GM12892 (cell line): ENCODE measurements at regions not wholly inside any gene's neighbourhood (a gene's known extent, or its start where the extent isn't known, plus 50 kb on each side); places are given as distances from the start of the nearest gene placed in this dataset.

Source experiments
- POLR2A ChIP-seq: IDR thresholded peaks from 2 replicates; pipeline ENCODE4 v1.6.1; 2011; ENCODE audit warnings: low read depth, low read length, control low read depth
- POLR2AphosphoS5 ChIP-seq: IDR thresholded peaks from 2 replicates; pipeline ENCODE4 v1.6.1; 2011; ENCODE audit warnings: low read depth, low read length, control low read depth
- TAF1 ChIP-seq: IDR thresholded peaks from 2 replicates; pipeline ENCODE4 v1.6.1; 2011; ENCODE audit warnings: low read depth, mild to moderate bottlenecking, control low read depth, low read length, borderline replicate concordance

DNA sequence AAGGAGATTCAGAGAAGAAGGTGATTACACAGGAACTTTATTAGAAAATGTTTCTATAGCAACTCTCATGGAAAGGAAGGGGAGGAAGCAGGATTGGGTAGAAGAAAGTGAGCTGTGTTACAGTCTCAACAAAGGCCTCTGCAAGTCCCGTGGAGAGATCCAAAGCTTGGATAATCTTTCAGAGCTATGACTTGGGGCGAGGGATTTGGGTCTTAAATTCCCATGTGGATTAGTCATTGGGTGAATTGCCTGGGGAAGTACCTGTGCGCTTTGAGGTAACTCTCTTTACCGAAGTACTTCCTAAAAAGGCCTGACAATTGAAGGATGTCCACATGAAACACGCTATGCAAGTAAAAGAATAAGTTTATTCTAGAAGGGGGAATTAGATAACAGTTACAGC is 133.8 kb upstream of the ANKRD50 start:
- no peak for TF ChIP-seq POLR2A
- TF ChIP-seq POLR2AphosphoS5, result no peak
- no peak for TF ChIP-seq TAF1
